Suprapubic skin (tissue), 4 donors: ENCODE measurements at regions not wholly inside any gene's neighbourhood (a gene's known extent, or its start where the extent isn't known, plus 50 kb on each side); places are given as distances from the start of the nearest gene placed in this dataset.

ENCODE experiments used
- DNase-seq, 2 donors: peaks; one replicate each; pipeline ENCODE4 v3.0.0-alpha.2; 2019; ENCODE audit warnings: low spot score in 2 of 2
- H3K27ac ChIP-seq: fragments of 200-600 bp; sonication (generic); one replicate; pipeline ENCODE4 v1.5.1; 2019
- H3K27me3 ChIP-seq: fragments of 200-600 bp; sonication (generic); one replicate; pipeline ENCODE4 v1.5.1; 2019
- H3K36me3 ChIP-seq: fragments of 200-600 bp; sonication (generic); one replicate; pipeline ENCODE4 v1.5.1; 2019
- H3K4me1 ChIP-seq: fragments of 200-600 bp; sonication (generic); one replicate; pipeline ENCODE4 v1.5.1; 2019
- H3K4me3 ChIP-seq: fragments of 200-600 bp; sonication (generic); one replicate; pipeline ENCODE4 v1.5.1; 2019; ENCODE audit warnings: mild to moderate bottlenecking
- H3K9me3 ChIP-seq: fragments of 200-600 bp; sonication (generic); one replicate; pipeline ENCODE4 v1.5.1; 2019
- CTCF ChIP-seq, 2 donors: fragments of 200-600 bp in 1 of 2; fragments of 450-650 bp in 1 of 2; sonication (generic) in 1 of 2; IDR thresholded peaks; one replicate each; pipeline ENCODE4 v1.5.1; 2016 to 2019; ENCODE audit warnings: antibody characterized with exemption in 2 of 2, mild to moderate bottlenecking in 1 of 2, moderate library complexity in 1 of 2
- EP300 ChIP-seq: sonication (generic); formaldehyde crosslinking; IDR thresholded peaks from one replicate; pipeline ENCODE4 v1.6.1; 2017; ENCODE audit warnings: antibody characterized with exemption
- POLR2A ChIP-seq, 2 donors: fragments of 450-650 bp; IDR thresholded peaks; one replicate each; pipeline ENCODE4 v1.6.1; 2017; ENCODE audit warnings: antibody characterized with exemption in 2 of 2, mild to moderate bottlenecking in 2 of 2, moderate library complexity in 2 of 2
- POLR2AphosphoS5 ChIP-seq, 3 donors: sonication (generic); formaldehyde crosslinking; IDR thresholded peaks; one replicate each; pipeline ENCODE4 v1.6.1; 2017; ENCODE audit warnings: antibody characterized with exemption in 3 of 3
- WGBS: methylation state at CpG from one replicate; pipeline ENCODE4 v1.1.5; 2018; 5-methylcytosine and 5-hydroxymethylcytosine counted together

GRCh38 chr3:106059953-106060517, 191.2 kb upstream of the CBLB start:
- H3K27ac ChIP-seq: no peak overlapping the region
- 78% methylated on average over 2 of the region's 2 CpGs for WGBS
- no peak for TF ChIP-seq POLR2A (IDR thresholded peaks at IDR 0.05)

GRCh38 chr3:106063909-106064308, 195.1 kb upstream of the CBLB start:
- Histone ChIP-seq H3K36me3 (no peaks in the 10 kb centered on the region), H3K27ac (no peak overlapping the region), H3K4me1 (no peaks in the 10 kb centered on the region), H3K27me3 (no peaks in the 10 kb centered on the region), H3K9me3 (no peaks in the 10 kb centered on the region), H3K4me3 (no peak overlapping the region)
- no peak for DNase-seq
- TF ChIP-seq POLR2AphosphoS5 (IDR thresholded peaks at IDR 0.05): no peak
- no peak for TF ChIP-seq EP300
- TF ChIP-seq CTCF (IDR thresholded peaks at IDR 0.05): no peak
- no peak for TF ChIP-seq POLR2A (IDR thresholded peaks at IDR 0.05)
- 96% methylated on average over 3 of the region's 3 CpGs for WGBS

More at GRCh38 chr3:106059953-106060517, 191.2 kb upstream of the CBLB start:
- DNase-seq: no peak
- no peaks in the 10 kb centered on the region for H3K27me3 ChIP-seq
- no peak overlapping the region for H3K4me3 ChIP-seq
- peaks cover 8% of the 10 kb centered on the region for H3K4me1 ChIP-seq
- H3K36me3 ChIP-seq: no peaks in the 10 kb centered on the region
- no peaks in the 10 kb centered on the region for H3K9me3 ChIP-seq

- TF ChIP-seq POLR2AphosphoS5 (IDR thresholded peaks at IDR 0.05) (no peak), EP300 (no peak), POLR2A (IDR thresholded peaks at IDR 0.05) (no peak), CTCF (IDR thresholded peaks at IDR 0.05) (no peak)
- Histone ChIP-seq H3K36me3 (no peaks in the 10 kb centered on the region), H3K27me3 (no peaks in the 10 kb centered on the region), H3K27ac (no peak overlapping the region), H3K4me3 (no peak overlapping the region), H3K4me1 (no peaks in the 10 kb centered on the region), H3K9me3 (no peaks in the 10 kb centered on the region)
- no peak for DNase-seq
Measured at GRCh38 chr3:106065831-106066230, 197.0 kb upstream of the CBLB start.

GRCh38 chr3:106067711-106068110, 198.9 kb upstream of the CBLB start:
- WGBS: 90% methylated on average over 3 of the region's 3 CpGs
- no peak for TF ChIP-seq CTCF (IDR thresholded peaks at IDR 0.05)
- Histone ChIP-seq H3K4me1 (no peaks in the 10 kb centered on the region), H3K4me3 (no peak overlapping the region), H3K9me3 (no peaks in the 10 kb centered on the region), H3K27ac (no peak overlapping the region), H3K36me3 (no peaks in the 10 kb centered on the region), H3K27me3 (no peaks in the 10 kb centered on the region)
- no peak for DNase-seq

GRCh38 chr3:106068381-106068780, 199.6 kb upstream of the CBLB start:
- Histone ChIP-seq H3K4me3 (no peak overlapping the region), H3K27me3 (no peaks in the 10 kb centered on the region), H3K36me3 (no peaks in the 10 kb centered on the region), H3K9me3 (no peaks in the 10 kb centered on the region), H3K27ac (no peak overlapping the region), H3K4me1 (no peaks in the 10 kb centered on the region)
- TF ChIP-seq CTCF (IDR thresholded peaks at IDR 0.05): no peak
- no peak for TF ChIP-seq POLR2AphosphoS5 (IDR thresholded peaks at IDR 0.05)
- TF ChIP-seq EP300: no peak
- TF ChIP-seq POLR2A (IDR thresholded peaks at IDR 0.05): no peak
- no peak for DNase-seq
- 52% methylated on average over 1 of the region's 1 CpG for WGBS

- no peak overlapping the region for H3K27ac ChIP-seq
- WGBS: 50% methylated on average over 2 of the region's 2 CpGs
- no peaks in the 10 kb centered on the region for H3K9me3 ChIP-seq
Measured at GRCh38 chr3:106068795-106069194, 200.0 kb upstream of the CBLB start.

More at GRCh38 chr3:106068795-106069194, 200.0 kb upstream of the CBLB start:
- H3K27me3 ChIP-seq: no peaks in the 10 kb centered on the region
- no peak for DNase-seq
- no peaks in the 10 kb centered on the region for H3K36me3 ChIP-seq
- H3K4me3 ChIP-seq: no peak overlapping the region
- no peak for TF ChIP-seq EP300
- no peaks in the 10 kb centered on the region for H3K4me1 ChIP-seq
